Activated naive CD8-positive, alpha-beta T cell treated with anti-CD3 and anti-CD28 coated beads, Interleukin-2, amount 10 ng/mL, durations not matched to agents 7 days and 5 days (primary cell): ENCODE measurements at regions not wholly inside any gene's neighbourhood (a gene's known extent, or its start where the extent isn't known, plus 50 kb on each side); places are given as distances from the start of the nearest gene placed in this dataset.

ENCODE experiments used
- ATAC-seq: fragments of 150-1000 bp; cut with Tn5 transposase; one replicate; pipeline ENCODE4 v1.10.0; 2021; ENCODE audit warnings: low read depth, moderate library complexity
- POLR2A ChIA-PET: fragments of 350-600 bp; sonication (Branson Sonifier 250); formaldehyde crosslinking; loops from one replicate; lab custom pipeline; 2021; ENCODE audit warnings: antibody characterized with exemption; lab: Charles Lee
- DNase-seq: peaks from one replicate; pipeline ENCODE4 v3.0.0; 2021
- H3K27ac Mint-ChIP-seq: one replicate; pipeline ENCODE4 v1.8.0; 2022; ENCODE audit warnings: mild to moderate bottlenecking, mixed read lengths
- H3K27me3 Mint-ChIP-seq: one replicate; pipeline ENCODE4 v1.8.0; 2022; ENCODE audit warnings: mild to moderate bottlenecking, moderate library complexity, mixed read lengths
- H3K36me3 Mint-ChIP-seq: one replicate; pipeline ENCODE4 v1.8.0; 2021; ENCODE audit warnings: mild to moderate bottlenecking, mixed read lengths
- H3K4me1 Mint-ChIP-seq: one replicate; pipeline ENCODE4 v1.8.0; 2021; ENCODE audit warnings: mixed read lengths
- H3K4me3 Mint-ChIP-seq: one replicate; pipeline ENCODE4 v1.8.0; 2022; ENCODE audit warnings: mild to moderate bottlenecking, moderate library complexity, mixed read lengths
- H3K9me3 Mint-ChIP-seq: one replicate; pipeline ENCODE4 v1.8.0; 2021; ENCODE audit warnings: mixed read lengths

- POLR2A ChIA-PET, result no interaction called here
- H3K4me1 Mint-ChIP-seq, result peaks cover 2% of the 10 kb centered on the region
- H3K36me3 Mint-ChIP-seq, result no peaks in the 10 kb centered on the region
- H3K27ac Mint-ChIP-seq, result no peak overlapping the region
- DNase-seq, result no peak
- no peaks in the 10 kb centered on the region for H3K9me3 Mint-ChIP-seq
- no peak for ATAC-seq
- peaks cover 20% of the 10 kb centered on the region for H3K27me3 Mint-ChIP-seq
- no peak overlapping the region for H3K4me3 Mint-ChIP-seq
Measured at GRCh38 chr10:113239566-113240350, 289.7 kb downstream of the TCF7L2 start.

- no peak overlapping the region for H3K4me3 Mint-ChIP-seq
- no peaks in the 10 kb centered on the region for H3K9me3 Mint-ChIP-seq
- POLR2A ChIA-PET, result no interaction called here
- no peak overlapping the region for H3K27ac Mint-ChIP-seq
- DNase-seq (no peak), ATAC-seq (no peak)
- H3K27me3 Mint-ChIP-seq, result peaks cover 22% of the 10 kb centered on the region
- H3K4me1 Mint-ChIP-seq, result peaks cover 2% of the 10 kb centered on the region
- H3K36me3 Mint-ChIP-seq, result no peaks in the 10 kb centered on the region
Measured at GRCh38 chr10:113240736-113241135, 290.7 kb downstream of the TCF7L2 start.

GRCh38 chr10:113241599-113242360, 291.7 kb downstream of the TCF7L2 start:
- peaks cover 26% of the 10 kb centered on the region for H3K27me3 Mint-ChIP-seq
- DNase-seq (no peak), ATAC-seq (no peak)
- H3K36me3 Mint-ChIP-seq, result no peaks in the 10 kb centered on the region
- no peak overlapping the region for H3K4me3 Mint-ChIP-seq
- no peak overlapping the region for H3K27ac Mint-ChIP-seq
- POLR2A ChIA-PET, result no interaction called here
- H3K4me1 Mint-ChIP-seq, result peaks cover 2% of the 10 kb centered on the region
- H3K9me3 Mint-ChIP-seq, result no peaks in the 10 kb centered on the region

- Mint-ChIP-seq H3K27me3 (peaks cover 26% of the 10 kb centered on the region), H3K9me3 (no peaks in the 10 kb centered on the region), H3K27ac (no peak overlapping the region), H3K4me3 (no peak overlapping the region), H3K4me1 (peaks cover 2% of the 10 kb centered on the region), H3K36me3 (no peaks in the 10 kb centered on the region)
- DNase-seq, result no peak
- ATAC-seq, result no peak
- POLR2A ChIA-PET, result no interaction called here
Measured at GRCh38 chr10:113243311-113243710, 293.3 kb downstream of the TCF7L2 start.

- no peak for ATAC-seq
- no peaks in the 10 kb centered on the region for H3K9me3 Mint-ChIP-seq
- H3K4me1 Mint-ChIP-seq, result peaks cover 2% of the 10 kb centered on the region
- DNase-seq, result no peak
- POLR2A ChIA-PET, result no interaction called here
- no peaks in the 10 kb centered on the region for H3K36me3 Mint-ChIP-seq
- H3K27ac Mint-ChIP-seq, result no peak overlapping the region
- H3K27me3 Mint-ChIP-seq, result peaks cover 18% of the 10 kb centered on the region
- no peak overlapping the region for H3K4me3 Mint-ChIP-seq
Measured at GRCh38 chr10:113244750-113245149, 294.7 kb downstream of the TCF7L2 start.

GRCh38 chr10:113245286-113245685, 295.2 kb downstream of the TCF7L2 start:
- Mint-ChIP-seq H3K4me1 (peaks cover 2% of the 10 kb centered on the region), H3K36me3 (no peaks in the 10 kb centered on the region), H3K27ac (no peak overlapping the region)

GRCh38 chr10:113247050-113247449, 297.0 kb downstream of the TCF7L2 start:
- ATAC-seq (no peak), DNase-seq (no peak)
- peaks cover 1% of the 10 kb centered on the region for H3K4me1 Mint-ChIP-seq
- no peaks in the 10 kb centered on the region for H3K36me3 Mint-ChIP-seq
- H3K9me3 Mint-ChIP-seq, result no peaks in the 10 kb centered on the region
- H3K4me3 Mint-ChIP-seq, result no peak overlapping the region
- POLR2A ChIA-PET, result no interaction called here
- H3K27me3 Mint-ChIP-seq, result peaks cover 6% of the 10 kb centered on the region
- H3K27ac Mint-ChIP-seq, result no peak overlapping the region

More at GRCh38 chr10:113245286-113245685, 295.2 kb downstream of the TCF7L2 start:
- DNase-seq (no peak), ATAC-seq (no peak)
- Mint-ChIP-seq H3K4me3 (no peak overlapping the region), H3K9me3 (no peaks in the 10 kb centered on the region), H3K27me3 (peaks cover 14% of the 10 kb centered on the region)
- POLR2A ChIA-PET, result no interaction called here

- DNase-seq (no peak), ATAC-seq (no peak)
- Mint-ChIP-seq H3K4me1 (peaks cover 3% of the 10 kb centered on the region), H3K27me3 (peaks cover 13% of the 10 kb centered on the region), H3K36me3 (no peaks in the 10 kb centered on the region), H3K9me3 (no peaks in the 10 kb centered on the region), H3K27ac (no peak overlapping the region), H3K4me3 (no peak overlapping the region)
- POLR2A ChIA-PET, result no interaction called here
Measured at GRCh38 chr10:113252650-113253618, 299.9 kb upstream of the HABP2 start.

- no peak overlapping the region for H3K4me3 Mint-ChIP-seq
- ATAC-seq (no peak), DNase-seq (no peak)
- no peak overlapping the region for H3K27ac Mint-ChIP-seq
- H3K36me3 Mint-ChIP-seq, result no peaks in the 10 kb centered on the region
- H3K27me3 Mint-ChIP-seq, result peaks cover 22% of the 10 kb centered on the region
- no peaks in the 10 kb centered on the region for H3K4me1 Mint-ChIP-seq
- POLR2A ChIA-PET, result no interaction called here
- H3K9me3 Mint-ChIP-seq, result no peaks in the 10 kb centered on the region
Measured at GRCh38 chr10:113259576-113260226, 293.2 kb upstream of the HABP2 start.

GRCh38 chr10:113261161-113261560, 291.7 kb upstream of the HABP2 start:
- POLR2A ChIA-PET, result no interaction called here
- ATAC-seq (no peak), DNase-seq (no peak)
- Mint-ChIP-seq H3K9me3 (no peaks in the 10 kb centered on the region), H3K27ac (no peak overlapping the region), H3K36me3 (no peaks in the 10 kb centered on the region), H3K4me1 (no peaks in the 10 kb centered on the region), H3K27me3 (peaks cover 15% of the 10 kb centered on the region), H3K4me3 (no peak overlapping the region)

- H3K4me3 Mint-ChIP-seq, result no peak overlapping the region
- POLR2A ChIA-PET, result no interaction called here
- DNase-seq (no peak), ATAC-seq (no peak)
- H3K27me3 Mint-ChIP-seq, result peaks cover 11% of the 10 kb centered on the region
- H3K9me3 Mint-ChIP-seq, result no peaks in the 10 kb centered on the region
- H3K4me1 Mint-ChIP-seq, result no peaks in the 10 kb centered on the region
- no peak overlapping the region for H3K27ac Mint-ChIP-seq
- no peaks in the 10 kb centered on the region for H3K36me3 Mint-ChIP-seq
Measured at GRCh38 chr10:113261611-113262091, 291.2 kb upstream of the HABP2 start.

- H3K27ac Mint-ChIP-seq, result no peak overlapping the region
- no peaks in the 10 kb centered on the region for H3K36me3 Mint-ChIP-seq
- POLR2A ChIA-PET, result no interaction called here
- H3K4me1 Mint-ChIP-seq, result no peaks in the 10 kb centered on the region
- ATAC-seq (no peak), DNase-seq (no peak)
- no peaks in the 10 kb centered on the region for H3K9me3 Mint-ChIP-seq
- peaks cover 9% of the 10 kb centered on the region for H3K27me3 Mint-ChIP-seq
- no peak overlapping the region for H3K4me3 Mint-ChIP-seq
Measured at GRCh38 chr10:113263056-113263455, 289.8 kb upstream of the HABP2 start.
